PC-3 (cell line): ENCODE measurements at regions not wholly inside any gene's neighbourhood (a gene's known extent, or its start where the extent isn't known, plus 50 kb on each side); places are given as distances from the start of the nearest gene placed in this dataset.

ENCODE experiments used
- EZH2 ChIP-seq: fragments of 300-600 bp; sonication (generic); IDR thresholded peaks from one replicate; pipeline ENCODE4 v1.6.1; 2017; ENCODE audit warnings: antibody characterized with exemption, mild to moderate bottlenecking, low read length; ENCODE audit not compliant: unreplicated experiment
- EZH2phosphoT487 ChIP-seq: fragments of 300-600 bp; sonication (generic); IDR thresholded peaks from 2 replicates; pipeline ENCODE4 v1.6.1; 2018; ENCODE audit warnings: mild to moderate bottlenecking, antibody characterized with exemption, low read length, borderline replicate concordance
- TF ChIP-seq, protein P1 (sequence below): fragments of 300-600 bp; sonication (generic); conservative IDR thresholded peaks from 2 replicates; pipeline ENCODE4 v1.5.1; 2017; ENCODE audit warnings: antibody characterized with exemption, low read depth, mild to moderate bottlenecking, low read length

- TF ChIP-seq, protein P1, sequence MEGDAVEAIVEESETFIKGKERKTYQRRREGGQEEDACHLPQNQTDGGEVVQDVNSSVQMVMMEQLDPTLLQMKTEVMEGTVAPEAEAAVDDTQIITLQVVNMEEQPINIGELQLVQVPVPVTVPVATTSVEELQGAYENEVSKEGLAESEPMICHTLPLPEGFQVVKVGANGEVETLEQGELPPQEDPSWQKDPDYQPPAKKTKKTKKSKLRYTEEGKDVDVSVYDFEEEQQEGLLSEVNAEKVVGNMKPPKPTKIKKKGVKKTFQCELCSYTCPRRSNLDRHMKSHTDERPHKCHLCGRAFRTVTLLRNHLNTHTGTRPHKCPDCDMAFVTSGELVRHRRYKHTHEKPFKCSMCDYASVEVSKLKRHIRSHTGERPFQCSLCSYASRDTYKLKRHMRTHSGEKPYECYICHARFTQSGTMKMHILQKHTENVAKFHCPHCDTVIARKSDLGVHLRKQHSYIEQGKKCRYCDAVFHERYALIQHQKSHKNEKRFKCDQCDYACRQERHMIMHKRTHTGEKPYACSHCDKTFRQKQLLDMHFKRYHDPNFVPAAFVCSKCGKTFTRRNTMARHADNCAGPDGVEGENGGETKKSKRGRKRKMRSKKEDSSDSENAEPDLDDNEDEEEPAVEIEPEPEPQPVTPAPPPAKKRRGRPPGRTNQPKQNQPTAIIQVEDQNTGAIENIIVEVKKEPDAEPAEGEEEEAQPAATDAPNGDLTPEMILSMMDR: peak; percentile 44; the same call in 1 of the 2 replicates
- TF ChIP-seq EZH2: no peak
- TF ChIP-seq EZH2phosphoT487: no peak
Measured at GRCh38 chr1:29880556-29880955, 644.2 kb downstream of the PTPRU start.
